Esophagus muscularis mucosa (tissue), 4 donors: ENCODE measurements at regions not wholly inside any gene's neighbourhood (a gene's known extent, or its start where the extent isn't known, plus 50 kb on each side); places are given as distances from the start of the nearest gene placed in this dataset.

Experiments
- EP300 ChIP-seq: sonication (generic); formaldehyde crosslinking; IDR thresholded peaks from one replicate; pipeline ENCODE4 v1.6.1; 2017; ENCODE audit warnings: antibody characterized with exemption
- POLR2A ChIP-seq: fragments of 450-650 bp; IDR thresholded peaks from one replicate; pipeline ENCODE4 v1.6.1; 2017; ENCODE audit warnings: antibody characterized with exemption, moderate library complexity, mild to moderate bottlenecking, low read depth
- POLR2AphosphoS5 ChIP-seq, 2 donors: sonication (generic); formaldehyde crosslinking; IDR thresholded peaks; one replicate each; pipeline ENCODE4 v1.6.1; 2017; ENCODE audit warnings: antibody characterized with exemption in 2 of 2
- TF ChIP-seq, protein P1 (sequence below), 3 experiments: fragments of 200-600 bp in 2 of 3; fragments of 450-650 bp in 1 of 3; sonication (generic) in 2 of 3; IDR thresholded peaks; one replicate each; pipeline ENCODE4 v1.5.1; 2017 to 2019; ENCODE audit warnings: antibody characterized with exemption in 3 of 3, mild to moderate bottlenecking in 2 of 3, moderate library complexity in 1 of 3

DNA sequence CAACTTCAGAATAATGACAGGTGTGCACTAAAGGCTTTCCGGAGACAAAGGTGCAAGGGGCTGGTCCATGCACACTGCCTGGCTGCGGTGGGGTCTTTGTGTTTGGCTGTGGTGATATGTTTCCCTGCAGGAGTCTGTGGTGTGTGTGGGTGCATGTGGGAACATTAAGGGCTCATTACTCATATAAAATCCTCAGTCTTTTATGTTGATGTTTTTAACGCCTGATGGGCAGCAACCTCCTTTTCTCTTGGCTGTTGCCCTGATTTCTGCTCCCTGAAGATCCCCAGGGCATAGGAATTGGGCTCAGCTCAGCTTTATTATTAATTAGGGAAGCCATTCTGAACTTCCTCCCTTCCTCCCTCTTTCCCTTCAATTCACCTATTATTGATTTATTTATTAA, 67.6 kb upstream of the SPAG17 start:
- no peak for TF ChIP-seq POLR2A
- TF ChIP-seq, protein P1, sequence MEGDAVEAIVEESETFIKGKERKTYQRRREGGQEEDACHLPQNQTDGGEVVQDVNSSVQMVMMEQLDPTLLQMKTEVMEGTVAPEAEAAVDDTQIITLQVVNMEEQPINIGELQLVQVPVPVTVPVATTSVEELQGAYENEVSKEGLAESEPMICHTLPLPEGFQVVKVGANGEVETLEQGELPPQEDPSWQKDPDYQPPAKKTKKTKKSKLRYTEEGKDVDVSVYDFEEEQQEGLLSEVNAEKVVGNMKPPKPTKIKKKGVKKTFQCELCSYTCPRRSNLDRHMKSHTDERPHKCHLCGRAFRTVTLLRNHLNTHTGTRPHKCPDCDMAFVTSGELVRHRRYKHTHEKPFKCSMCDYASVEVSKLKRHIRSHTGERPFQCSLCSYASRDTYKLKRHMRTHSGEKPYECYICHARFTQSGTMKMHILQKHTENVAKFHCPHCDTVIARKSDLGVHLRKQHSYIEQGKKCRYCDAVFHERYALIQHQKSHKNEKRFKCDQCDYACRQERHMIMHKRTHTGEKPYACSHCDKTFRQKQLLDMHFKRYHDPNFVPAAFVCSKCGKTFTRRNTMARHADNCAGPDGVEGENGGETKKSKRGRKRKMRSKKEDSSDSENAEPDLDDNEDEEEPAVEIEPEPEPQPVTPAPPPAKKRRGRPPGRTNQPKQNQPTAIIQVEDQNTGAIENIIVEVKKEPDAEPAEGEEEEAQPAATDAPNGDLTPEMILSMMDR (IDR thresholded peaks at IDR 0.05), result no peak
- TF ChIP-seq EP300, result no peak
- no peak for TF ChIP-seq POLR2AphosphoS5 (IDR thresholded peaks at IDR 0.05)
